Liver (tissue), 8 donors: ENCODE measurements at regions not wholly inside any gene's neighbourhood (a gene's known extent, or its start where the extent isn't known, plus 50 kb on each side); places are given as distances from the start of the nearest gene placed in this dataset.

ENCODE experiments used
- DNase-seq: peaks from one replicate; pipeline ENCODE4 v3.0.0-alpha.2; 2017; ENCODE audit warnings: low spot score
- H3K27ac ChIP-seq, 2 donors: one replicate each; pipeline ENCODE4 v1.7.0; 2013; ENCODE audit warnings: inconsistent platforms in 2 of 2, low read length in 2 of 2, control low read depth in 1 of 2, low read depth in 1 of 2, mild to moderate bottlenecking in 1 of 2
- H3K27me3 ChIP-seq, 4 donors: one replicate each; pipeline versions ENCODE4 v1.6.1 to v1.7.0; 2013; ENCODE audit warnings: low read length in 3 of 4, inconsistent platforms in 1 of 4, mild to moderate bottlenecking in 1 of 4, moderate library complexity in 1 of 4; ENCODE audit not compliant: control insufficient read depth in 4 of 4, insufficient read depth in 4 of 4
- H3K36me3 ChIP-seq, 4 donors: one replicate each; pipeline versions ENCODE4 v1.6.1 to v1.7.0; 2013; ENCODE audit warnings: low read length in 3 of 4, mild to moderate bottlenecking in 3 of 4, low read depth in 1 of 4, moderate library complexity in 1 of 4; ENCODE audit not compliant: control insufficient read depth in 4 of 4, insufficient read depth in 3 of 4
- H3K4me1 ChIP-seq, 4 donors: one replicate each; pipeline versions ENCODE4 v1.6.1 to v1.7.0; 2013; ENCODE audit warnings: low read length in 3 of 4, mild to moderate bottlenecking in 3 of 4, moderate library complexity in 1 of 4; ENCODE audit not compliant: control insufficient read depth in 4 of 4, insufficient read depth in 4 of 4
- H3K4me3 ChIP-seq, 3 donors: one replicate each; pipeline versions ENCODE4 v1.6.1 to v1.7.0; 2013; ENCODE audit warnings: low read length in 3 of 3, control low read depth in 1 of 3, low read depth in 1 of 3, mild to moderate bottlenecking in 1 of 3
- H3K9ac ChIP-seq, 2 donors: one replicate each; pipeline ENCODE4 v1.7.0; 2013; ENCODE audit warnings: low read length in 2 of 2, mild to moderate bottlenecking in 2 of 2, moderate library complexity in 2 of 2, control low read depth in 1 of 2, low read depth in 1 of 2
- H3K9me3 ChIP-seq, 4 donors: one replicate each; pipeline versions ENCODE4 v1.6.1 to v1.7.0; 2013; ENCODE audit warnings: low read length in 3 of 4; ENCODE audit not compliant: control insufficient read depth in 4 of 4
- ATF3 ChIP-seq: IDR thresholded peaks from 2 replicates; pipeline ENCODE4 v1.6.1; 2016; ENCODE audit warnings: antibody characterized with exemption
- CTCF ChIP-seq: fragments of 150-350 bp; IDR thresholded peaks from 2 replicates; pipeline ENCODE4 v1.5.1; 2017; ENCODE audit warnings: improper control_type of control experiment, low read depth, low read length; ENCODE audit not compliant: missing input control
- EGR1 ChIP-seq, 2 donors: IDR thresholded peaks; 2 replicates each; pipeline ENCODE4 v1.6.1; 2016 to 2018; ENCODE audit warnings: antibody characterized with exemption in 2 of 2, low read depth in 2 of 2
- FOXA1 ChIP-seq: IDR thresholded peaks from 2 replicates; pipeline ENCODE4 v1.6.1; 2016; ENCODE audit warnings: antibody characterized with exemption
- FOXA2 ChIP-seq: IDR thresholded peaks from 2 replicates; pipeline ENCODE4 v1.6.1; 2016; ENCODE audit warnings: antibody characterized with exemption
- GABPA ChIP-seq, 2 donors: IDR thresholded peaks in 1 of 2; conservative IDR thresholded peaks in 1 of 2; 2 replicates each; pipeline ENCODE4 v1.6.1; 2016; ENCODE audit warnings: antibody characterized with exemption in 2 of 2, mild to moderate bottlenecking in 1 of 2, moderate library complexity in 1 of 2
- HNF4A ChIP-seq, 2 donors: conservative IDR thresholded peaks; 2 replicates each; pipeline ENCODE4 v1.6.1; 2016; ENCODE audit warnings: antibody characterized with exemption in 2 of 2, mild to moderate bottlenecking in 2 of 2
- HNF4G ChIP-seq: IDR thresholded peaks from 2 replicates; pipeline ENCODE4 v1.6.1; 2016; ENCODE audit warnings: antibody characterized with exemption
- JUND ChIP-seq, 2 donors: IDR thresholded peaks; 2 replicates each; pipeline ENCODE4 v1.6.1; 2016; ENCODE audit warnings: antibody characterized with exemption in 2 of 2
- MAX ChIP-seq: IDR thresholded peaks from 2 replicates; pipeline ENCODE4 v1.6.1; 2016; ENCODE audit warnings: antibody characterized with exemption
- NR2F2 ChIP-seq: IDR thresholded peaks from 2 replicates; pipeline ENCODE4 v1.6.1; 2016; ENCODE audit warnings: antibody characterized with exemption
- RAD21 ChIP-seq, 2 donors: IDR thresholded peaks; 2 replicates each; pipeline ENCODE4 v1.6.1; 2016; ENCODE audit warnings: antibody characterized with exemption in 2 of 2, mild to moderate bottlenecking in 2 of 2
- REST ChIP-seq: IDR thresholded peaks from 2 replicates; pipeline ENCODE4 v1.6.1; 2016; ENCODE audit warnings: antibody characterized with exemption, mild to moderate bottlenecking
- RXRA ChIP-seq, 2 donors: IDR thresholded peaks; 2 replicates each; pipeline ENCODE4 v1.6.1; 2017 to 2018; ENCODE audit warnings: antibody characterized with exemption in 2 of 2, mild to moderate bottlenecking in 1 of 2
- SP1 ChIP-seq: IDR thresholded peaks from 2 replicates; pipeline ENCODE4 v1.6.1; 2018; ENCODE audit warnings: antibody characterized with exemption, mild to moderate bottlenecking
- TAF1 ChIP-seq: conservative IDR thresholded peaks from 2 replicates; pipeline ENCODE4 v1.6.1; 2016; ENCODE audit warnings: antibody characterized with exemption, mild to moderate bottlenecking
- YY1 ChIP-seq: IDR thresholded peaks from 2 replicates; pipeline ENCODE4 v1.6.1; 2016; ENCODE audit warnings: antibody characterized with exemption, mild to moderate bottlenecking
- ZBTB33 ChIP-seq: IDR thresholded peaks from 2 replicates; pipeline ENCODE4 v1.6.1; 2016; ENCODE audit warnings: antibody characterized with exemption
- WGBS: extraction: QIAGEN DNeasy Blood & Tissue Kit; methylation state at CpG from one replicate; pipeline ENCODE4 v1.1.7; 2013; 5-methylcytosine and 5-hydroxymethylcytosine counted together
- donor health status: healthy.
- donor health status: healthy.
- donor health status: healthy.
- donor health status: healthy.
- donor health status: healthy.

- peak overlapping the region; percentile 75 to 86 for H3K27ac ChIP-seq
These were observed 78.6 kb downstream of the SPRY4 start for GRCh38 chr5:142246258-142246657.

More at GRCh38 chr5:142246258-142246657, 78.6 kb downstream of the SPRY4 start:
- H3K4me1 ChIP-seq: peaks cover 6 to 31% (median 24%) of the 10 kb centered on the region in 4 donors
- H3K36me3 ChIP-seq: no peaks in the 10 kb centered on the region
- H3K4me3 ChIP-seq: no peak overlapping the region
- 57% methylated on average over 9 of the region's 9 CpGs for WGBS
- H3K9ac ChIP-seq: no peak overlapping the region
- H3K27me3 ChIP-seq: no peaks in the 10 kb centered on the region
- DNase-seq: no peak
- H3K9me3 ChIP-seq: peaks cover 0 to 2% (median 0%) of the 10 kb centered on the region in 4 donors
- TF ChIP-seq HNF4A (conservative IDR thresholded peaks at IDR 0.05) (peak; percentile 84 to 92), EGR1 (IDR thresholded peaks at IDR 0.05; ENCODE audit: low read depth in 2 of 2) (peak in 1 of 2 donors; percentile 43), NR2F2 (no peak), HNF4G (no peak), FOXA1 (no peak), YY1 (peak; percentile 79), FOXA2 (no peak), TAF1 (no peak), ATF3 (no peak), GABPA (IDR thresholded peaks at IDR 0.05 in 1 of 2, conservative IDR thresholded peaks at IDR 0.05 in 1 of 2) (no peak), MAX (peak; percentile 77), RXRA (IDR thresholded peaks at IDR 0.05) (peak in 1 of 2 donors; percentile 71), ZBTB33 (peak; percentile 32), JUND (IDR thresholded peaks at IDR 0.05) (peak; percentile 35 to 84), REST (peak; percentile 26), SP1 (peak; percentile 49), RAD21 (IDR thresholded peaks at IDR 0.05) (peak; percentile 12 to 40), CTCF (no peak)
